KG1 (cell line): ENCODE measurements at regions not wholly inside any gene's neighbourhood (a gene's known extent, or its start where the extent isn't known, plus 50 kb on each side); places are given as distances from the start of the nearest gene placed in this dataset.
"Not testable (repeated sequence)": the region's sequence is repeated elsewhere in the genome, so short reads cannot be mapped to it uniquely, and the experiment has no call there.

Source experiments
- DNase-seq: peaks from one replicate; lab custom pipeline; 2025; lab: John Stamatoyannopoulos, UW

GRCh38 chrX:147228153-147228552 lies 413.6 kb upstream of the CXorf51A start:
- no peak for DNase-seq

GRCh38 chrX:147226801-147227200 lies 412.3 kb upstream of the CXorf51A start:
- no peak for DNase-seq

GRCh38 chrX:147217334-147217733 lies 402.8 kb upstream of the CXorf51A start:
- DNase-seq, result no peak

GRCh38 chrX:147200494-147200893 lies 385.9 kb upstream of the CXorf51A start:
- DNase-seq, result not testable (repeated sequence)

- DNase-seq, result no peak
Observed at GRCh38 chrX:147191361-147191760, 376.8 kb upstream of the CXorf51A start.

- peak; percentile 4 for DNase-seq
Observed at GRCh38 chrX:147183161-147183560, 368.6 kb upstream of the CXorf51A start.

- no peak for DNase-seq
Observed at GRCh38 chrX:147180886-147181285, 366.3 kb upstream of the CXorf51A start.

GRCh38 chrX:147179625-147180024 lies 365.1 kb upstream of the CXorf51A start:
- no peak for DNase-seq

- DNase-seq, result no peak
Observed at GRCh38 chrX:147174591-147174990, 360.0 kb upstream of the CXorf51A start.

GRCh38 chrX:147173594-147173993 lies 359.1 kb upstream of the CXorf51A start:
- no peak for DNase-seq

- DNase-seq, result no peak
Observed at GRCh38 chrX:147170993-147171392, 356.4 kb upstream of the CXorf51A start.
